ENCODE measurements at regions not wholly inside any gene's neighbourhood (a gene's known extent, or its start where the extent isn't known, plus 50 kb on each side); places are given as distances from the start of the nearest gene placed in this dataset.

- DNase-seq (ENCODE audit: low spot score), result no peak
These were observed 654.7 kb upstream of the ZWINT start for GRCh38 chr10:57015595-57016318.

- no peak for DNase-seq (ENCODE audit: low spot score)
These were observed 654.1 kb upstream of the ZWINT start for GRCh38 chr10:57015187-57015586.

GRCh38 chr10:57014758-57015157 lies 653.7 kb upstream of the ZWINT start:
- DNase-seq (ENCODE audit: low spot score), result no peak

DNA sequence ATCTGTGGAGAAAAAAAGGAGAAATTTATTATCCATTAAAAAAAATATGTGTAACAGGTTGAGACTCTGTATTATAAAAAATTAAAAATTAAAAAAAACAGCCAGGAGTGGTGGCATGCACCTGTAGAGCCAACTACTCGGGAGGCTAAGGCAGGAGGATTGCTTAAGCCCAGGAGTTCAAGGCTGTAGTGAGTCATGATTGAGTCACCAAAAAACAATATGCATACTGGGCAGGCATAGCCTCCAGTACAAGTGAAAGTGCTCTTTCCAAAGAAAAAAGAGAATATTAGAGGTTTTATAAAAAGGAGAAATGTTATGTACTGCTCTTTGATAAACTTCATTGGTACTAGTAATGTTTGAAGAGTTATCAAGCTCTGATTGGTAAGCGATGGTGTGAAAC lies 647.1 kb upstream of the ZWINT start:
- DNase-seq (ENCODE audit: low spot score), result no peak

- no peak for DNase-seq (ENCODE audit: low spot score)
These were observed 630.6 kb upstream of the ZWINT start for GRCh38 chr10:56991591-56992069.

DNA sequence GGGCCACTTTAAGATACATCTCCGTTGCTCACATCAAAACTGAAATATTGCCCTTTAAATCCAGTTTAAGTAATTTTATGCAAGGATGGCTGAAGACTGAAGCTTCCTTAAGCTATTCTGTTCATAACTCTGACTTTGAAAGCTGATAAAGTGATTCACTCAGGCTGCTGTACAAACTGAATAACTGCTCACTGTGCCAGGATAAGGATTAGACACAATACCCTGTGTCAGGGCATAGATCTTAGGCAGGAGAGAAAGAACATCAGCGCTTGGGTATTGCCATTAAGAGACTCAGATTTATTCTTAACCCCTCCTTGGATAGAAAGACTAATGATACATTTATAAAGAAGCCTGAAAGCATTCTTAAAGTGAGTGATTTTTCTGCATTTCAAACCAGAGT lies 614.5 kb upstream of the ZWINT start:
- DNase-seq (ENCODE audit: low spot score), result no peak

DNA sequence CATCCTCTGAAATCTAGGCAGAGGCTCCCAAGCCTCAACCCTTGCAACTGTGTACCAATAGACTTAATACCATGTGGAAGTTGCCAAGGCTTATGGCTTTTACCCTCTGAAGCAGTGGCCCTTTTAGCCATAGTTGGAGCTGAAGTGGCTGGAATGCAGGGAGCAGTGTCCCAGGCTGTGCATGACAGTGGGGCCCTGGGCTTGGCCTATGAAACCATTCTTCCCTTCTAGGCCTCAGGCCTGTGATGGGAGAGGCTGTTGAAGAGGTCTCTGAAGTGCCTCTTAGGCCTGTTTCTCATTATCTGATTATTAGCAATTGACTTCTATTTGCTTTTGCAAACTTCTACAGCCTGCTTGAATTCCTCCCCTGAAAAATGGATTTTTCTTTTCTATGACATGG lies 612.7 kb upstream of the ZWINT start:
- DNase-seq (ENCODE audit: low spot score), result no peak

DNA sequence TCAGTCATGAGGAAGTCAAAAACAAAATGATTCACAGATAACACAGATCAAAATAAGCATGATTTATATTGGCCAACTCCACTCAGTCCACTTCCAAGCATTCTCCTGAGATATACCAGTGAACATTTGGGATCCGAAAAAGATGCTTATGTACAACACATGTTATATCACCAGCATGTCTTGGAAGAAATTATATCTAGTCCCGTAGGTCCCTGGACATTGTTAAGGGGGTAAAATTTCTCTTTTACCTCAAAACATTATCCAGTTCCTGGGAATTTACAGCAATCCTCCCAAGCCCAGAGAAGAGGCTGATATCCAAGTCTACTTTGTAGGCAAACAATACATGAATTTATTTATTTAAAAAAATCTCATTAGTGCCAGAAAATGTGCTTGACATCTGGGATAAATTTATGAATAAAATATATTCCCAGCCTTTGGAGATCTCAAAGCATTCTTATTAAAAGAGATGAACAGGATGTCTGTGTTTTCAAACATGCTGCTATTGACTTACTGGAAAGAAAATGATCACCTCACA lies 582.2 kb upstream of the ZWINT start:
- no peak for DNase-seq (ENCODE audit: low spot score)

- DNase-seq (ENCODE audit: low spot score), result no peak
These were observed 573.5 kb upstream of the ZWINT start for GRCh38 chr10:56934515-56934914.

DNA sequence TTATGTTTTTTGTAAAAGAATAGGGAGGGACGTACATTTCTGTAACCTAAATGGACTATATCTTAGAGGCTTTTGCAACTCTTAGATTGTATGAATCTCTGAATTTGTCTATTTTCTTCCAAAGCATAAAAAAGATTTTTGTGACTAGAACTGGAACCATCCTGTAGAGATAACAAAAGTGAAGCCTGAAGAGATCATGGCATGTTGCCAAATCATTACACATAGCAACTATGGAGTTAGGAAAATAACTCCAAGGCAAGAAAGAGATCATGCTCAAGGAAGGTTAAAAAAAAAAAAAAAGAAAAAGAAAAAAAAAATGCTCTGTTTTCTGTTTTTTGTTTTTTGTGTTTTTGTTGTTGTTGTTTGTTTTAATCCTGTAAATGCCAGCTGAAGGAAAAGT lies 567.7 kb upstream of the ZWINT start:
- no peak for DNase-seq (ENCODE audit: low spot score)

DNA sequence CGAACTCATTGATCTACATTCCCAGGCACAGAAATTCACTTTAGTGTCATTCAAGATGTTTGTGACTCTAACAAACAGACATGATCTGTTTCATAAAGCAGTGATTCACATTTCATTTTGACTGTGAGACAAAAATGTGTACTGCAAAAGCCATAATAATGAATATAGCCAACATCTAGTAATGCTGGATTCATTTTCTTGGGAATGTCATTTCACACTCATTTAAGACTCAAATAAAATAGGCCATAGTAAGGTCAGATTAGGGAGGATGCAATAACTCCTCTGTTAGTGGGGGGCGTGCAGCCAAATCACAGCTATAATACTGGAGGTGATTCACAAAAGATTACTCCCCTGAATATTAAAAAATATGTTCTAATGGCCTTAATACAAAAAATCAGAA lies 566.6 kb upstream of the ZWINT start:
- no peak for DNase-seq (ENCODE audit: low spot score)

GRCh38 chr10:56920601-56921261 lies 559.7 kb upstream of the ZWINT start:
- DNase-seq (ENCODE audit: low spot score), result no peak

DNA sequence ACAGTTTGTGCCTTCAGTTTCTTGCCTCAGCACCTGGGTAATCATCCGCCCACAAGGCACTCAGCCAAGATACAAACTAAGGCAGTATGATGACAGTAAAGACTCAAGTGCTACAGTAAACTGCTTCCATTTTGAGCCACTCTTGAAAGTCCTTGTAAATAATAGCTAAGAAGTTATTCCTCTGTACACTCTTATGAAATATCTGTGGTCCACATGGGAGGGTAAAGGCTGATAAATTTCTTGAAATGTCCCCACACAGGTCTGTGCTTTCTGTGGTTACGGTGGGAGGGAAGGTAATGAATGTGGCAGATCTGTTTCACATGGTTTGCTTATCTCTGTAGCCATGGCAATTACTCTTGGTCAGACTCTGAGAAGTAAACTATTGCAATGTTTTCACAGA lies 551.0 kb upstream of the ZWINT start:
- DNase-seq (ENCODE audit: low spot score), result no peak

DNA sequence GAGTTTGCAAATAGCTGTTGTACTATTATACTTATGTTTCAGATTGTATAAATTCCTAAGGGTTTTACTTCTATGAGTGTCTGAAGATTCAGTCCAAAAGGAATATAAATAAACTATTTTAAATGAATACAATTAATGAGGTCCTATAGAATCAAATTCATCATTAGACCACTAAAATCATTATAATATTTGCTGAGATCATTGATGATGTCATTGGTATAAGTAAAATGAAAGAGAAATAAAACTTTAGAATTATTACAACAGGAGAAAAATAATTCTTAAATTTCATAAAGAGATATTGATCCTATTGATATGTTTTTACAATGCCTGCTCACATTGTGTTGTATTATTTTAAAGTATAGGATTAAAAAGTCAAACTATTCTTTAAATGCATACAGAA lies 544.0 kb upstream of the ZWINT start:
- no peak for DNase-seq (ENCODE audit: low spot score)

- no peak for DNase-seq (ENCODE audit: low spot score)
These were observed 541.5 kb upstream of the ZWINT start for GRCh38 chr10:56902554-56902953.

DNA sequence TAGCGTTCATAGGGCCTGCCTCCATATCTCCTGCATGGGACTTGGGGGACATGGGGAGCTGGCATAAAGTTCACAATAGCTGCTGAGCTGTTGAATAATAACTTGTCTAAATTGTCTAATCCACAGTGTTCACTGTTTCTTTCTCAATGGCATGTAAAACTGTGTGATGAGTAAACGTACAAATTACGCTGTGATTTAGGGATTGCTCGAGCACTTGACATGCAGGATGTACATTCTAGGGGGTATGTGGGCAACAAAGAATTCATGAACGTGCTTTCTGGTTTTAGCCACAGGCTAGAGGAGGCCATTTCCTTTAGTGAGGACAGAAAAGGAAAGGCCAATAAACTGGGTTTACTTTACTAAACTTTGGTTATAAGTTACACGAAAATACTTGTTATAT lies 534.2 kb upstream of the ZWINT start:
- DNase-seq (ENCODE audit: low spot score), result no peak

DNA sequence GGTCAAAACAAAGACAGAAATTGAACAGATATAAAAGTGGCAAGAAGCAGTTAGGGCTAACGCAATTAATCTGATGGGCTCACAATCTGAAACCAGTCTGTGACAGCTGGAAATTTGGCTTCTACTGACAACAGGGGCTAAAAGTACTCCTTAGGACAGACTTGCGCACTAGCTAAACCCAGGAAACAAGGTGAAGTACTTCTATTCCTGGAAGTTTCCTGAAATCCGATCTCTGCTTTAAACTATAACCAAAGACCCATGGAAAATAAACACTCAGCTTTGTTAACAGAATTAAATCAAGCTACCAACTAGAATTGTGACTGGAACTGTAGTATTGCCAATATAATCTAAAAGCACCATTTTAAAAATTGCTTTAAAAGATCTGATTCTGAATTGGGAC lies 520.2 kb upstream of the ZWINT start:
- no peak for DNase-seq (ENCODE audit: low spot score)

DNA sequence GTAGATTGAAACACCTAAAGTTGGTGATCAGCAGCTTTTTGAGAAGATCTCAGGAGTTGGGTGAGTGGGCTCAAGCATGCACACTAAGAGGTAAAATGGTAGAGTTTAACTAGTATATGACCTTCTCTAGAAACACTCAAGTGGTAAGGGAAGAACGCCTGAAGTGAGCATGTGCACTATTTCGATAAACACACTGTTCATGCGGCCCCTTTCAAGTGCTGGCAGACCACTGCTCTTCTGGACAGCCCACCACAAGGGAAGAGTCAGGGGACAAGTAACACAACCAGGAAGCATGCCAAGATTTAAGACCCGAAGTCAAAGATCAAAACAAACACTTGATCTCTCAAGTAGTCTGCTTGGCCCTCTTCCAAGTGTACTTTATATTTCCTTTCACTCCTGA lies 519.5 kb upstream of the ZWINT start:
- no peak for DNase-seq (ENCODE audit: low spot score)

DNA sequence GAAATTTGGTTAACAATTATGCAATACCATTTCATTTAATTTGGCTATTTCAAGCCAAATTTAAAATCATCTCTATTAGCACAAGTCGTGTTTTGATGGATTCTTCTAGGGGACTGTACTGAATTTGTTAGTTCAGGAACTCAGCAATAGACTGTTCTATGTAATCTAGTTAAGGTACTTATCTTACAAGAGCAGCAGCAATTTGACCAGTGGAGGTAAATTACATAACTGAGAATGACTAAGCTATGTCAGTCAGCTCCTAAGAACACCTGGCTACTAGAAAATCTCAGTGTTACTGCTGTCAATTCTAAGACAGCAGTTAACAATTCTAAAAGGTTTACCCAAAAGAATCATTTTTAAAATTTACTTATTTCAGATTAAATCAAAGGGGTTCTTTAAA lies 513.9 kb upstream of the ZWINT start:
- no peak for DNase-seq (ENCODE audit: low spot score)

DNA sequence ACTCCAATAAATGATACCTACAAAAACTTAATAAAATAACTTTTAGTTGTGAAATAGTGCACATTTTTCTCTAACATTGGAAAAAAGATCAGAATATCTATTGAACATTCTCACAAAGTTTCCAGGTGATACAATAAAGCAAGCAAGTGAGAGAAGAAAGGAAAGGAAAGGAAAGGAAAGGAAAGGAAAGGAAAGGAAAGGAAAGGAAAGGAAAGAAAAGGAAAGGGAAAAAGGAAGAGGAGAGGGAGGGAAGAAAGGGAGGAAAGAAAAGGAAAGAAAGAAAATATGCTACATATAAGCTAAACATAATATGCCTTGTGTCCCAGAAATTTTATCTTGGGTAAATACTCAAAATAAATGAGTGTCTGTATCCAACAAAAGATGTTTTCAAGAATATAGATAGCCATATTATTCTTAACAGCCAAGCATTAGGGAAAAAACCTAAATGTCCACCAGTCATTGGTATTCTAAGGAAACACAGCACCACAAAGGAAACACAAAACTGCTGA lies 510.2 kb upstream of the ZWINT start:
- DNase-seq (ENCODE audit: low spot score), result no peak

DNA sequence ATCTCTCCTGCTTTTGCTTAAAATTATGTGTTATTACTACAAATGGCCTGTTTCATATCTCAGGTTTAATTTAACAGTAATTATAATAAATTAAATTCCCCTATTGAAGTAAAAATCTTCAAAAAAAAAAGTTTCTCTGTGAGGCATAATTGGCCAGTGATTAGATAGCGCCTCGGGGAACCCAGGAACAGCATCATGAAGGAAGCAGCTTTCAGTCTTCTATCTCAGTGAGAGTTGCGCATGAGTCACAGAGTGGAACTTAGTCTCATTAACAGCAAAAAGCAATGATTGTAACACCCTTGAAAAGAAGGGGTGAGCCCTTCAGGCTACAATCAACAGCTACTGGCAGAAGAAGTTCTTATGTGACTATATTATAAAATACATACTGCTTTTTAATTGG lies 506.2 kb upstream of the ZWINT start:
- DNase-seq (ENCODE audit: low spot score), result no peak

- no peak for DNase-seq (ENCODE audit: low spot score)
These were observed 495.5 kb upstream of the ZWINT start for GRCh38 chr10:56856569-56856968.

- DNase-seq (ENCODE audit: low spot score), result no peak
These were observed 484.0 kb upstream of the ZWINT start for GRCh38 chr10:56844978-56845529.
